Mammary epithelial cell (primary cell): ENCODE measurements at regions not wholly inside any gene's neighbourhood (a gene's known extent, or its start where the extent isn't known, plus 50 kb on each side); places are given as distances from the start of the nearest gene placed in this dataset.
"Not testable (repeated sequence)": the region's sequence is repeated elsewhere in the genome, so short reads cannot be mapped to it uniquely, and the experiment has no call there.

ENCODE experiments used
- CTCF ChIP-seq, 2 donors: IDR thresholded peaks in 1 of 2; conservative IDR thresholded peaks in 1 of 2; 2 replicates each; pipeline ENCODE4 v1.5.1; 2011 to 2012; ENCODE audit warnings: inconsistent platforms in 2 of 2, low read length in 2 of 2, mild to moderate bottlenecking in 2 of 2, control low read depth in 1 of 2, low read depth in 1 of 2; ENCODE audit not compliant: insufficient read depth in 1 of 2; ENCODE audit errors: extremely low read depth in 1 of 2
- EZH2 ChIP-seq: IDR thresholded peaks from 2 replicates; pipeline ENCODE4 v1.6.1; 2012; ENCODE audit warnings: low read length, inconsistent platforms, borderline replicate concordance

GRCh38 chr17:21766565-21766964 lies 74.2 kb downstream of the KCNJ18 start:
- not testable (repeated sequence) for TF ChIP-seq CTCF (conservative IDR thresholded peaks at IDR 0.05 in 1 of 2, IDR thresholded peaks at IDR 0.05 in 1 of 2; ENCODE audit: extremely low read depth in 1 of 2, insufficient read depth in 1 of 2, low read depth in 1 of 2, low read length in 2 of 2); EZH2
